Left lung (tissue), 4 donors: ENCODE measurements at regions not wholly inside any gene's neighbourhood (a gene's known extent, or its start where the extent isn't known, plus 50 kb on each side); places are given as distances from the start of the nearest gene placed in this dataset.
A peak's percentile ranks its signal among the peaks of the same experiment; 100 is the strongest.

Experiments
- ATAC-seq: fragments of 200-7000 bp; cut with Tn5 transposase; one replicate; pipeline ENCODE4 v1.9.1; 2020; ENCODE audit warnings: moderate library complexity
- DNase-seq, 4 donors: peaks; one replicate each; pipeline ENCODE4 v3.0.0-alpha.2; 2013 to 2020
- H3K27ac ChIP-seq, 2 donors: fragments of 200-600 bp; sonication (generic) in 1 of 2; one replicate each; pipeline versions ENCODE4 v1.5.0 to v1.8.0; 2020 to 2021
- H3K27me3 ChIP-seq, 2 donors: fragments of 200-600 bp; sonication (generic) in 1 of 2; one replicate each; pipeline versions ENCODE4 v1.5.0 to v1.8.0; 2020 to 2021
- H3K36me3 ChIP-seq, 2 donors: fragments of 200-600 bp; sonication (generic) in 1 of 2; one replicate each; pipeline versions ENCODE4 v1.5.0 to v1.8.0; 2020 to 2021
- H3K4me1 ChIP-seq, 2 donors: fragments of 200-600 bp; one replicate each; pipeline ENCODE4 v1.8.0; 2021
- H3K4me3 ChIP-seq, 2 donors: fragments of 200-600 bp; sonication (generic) in 1 of 2; one replicate each; pipeline versions ENCODE4 v1.5.0 to v1.8.0; 2020 to 2021; ENCODE audit warnings: mild to moderate bottlenecking in 1 of 2
- H3K9me3 ChIP-seq, 2 donors: fragments of 200-600 bp; sonication (generic) in 1 of 2; one replicate each; pipeline versions ENCODE4 v1.5.0 to v1.8.0; 2020 to 2021
- CTCF ChIP-seq, 2 donors: fragments of 200-600 bp; sonication (generic) in 1 of 2; IDR thresholded peaks; one replicate each; pipeline versions ENCODE4 v1.5.0 to v1.8.0; 2021; ENCODE audit warnings: antibody characterized with exemption in 2 of 2
- intact Hi-C, 2 donors: fragments of 100-400 bp; cut with DNase I; formaldehyde crosslinking; loops; one replicate each; pipeline versions ENCODE4 v1.11.2 to v1.14.2; 2022
- donor health status: DM: no; HTN: yes; CAD: no.
- donor health status: DM: no; HTN: no; CAD: no.

GRCh38 chr12:65756267-65756666 is 68.0 kb upstream of the HMGA2 start:
- H3K36me3 ChIP-seq = no peaks in the 10 kb centered on the region
- H3K27ac ChIP-seq = no peak overlapping the region
- peaks cover 0 to 11% of the 10 kb centered on the region in 2 donors for H3K27me3 ChIP-seq
- H3K9me3 ChIP-seq = no peaks in the 10 kb centered on the region
- intact Hi-C loops = no loop called here
- ATAC-seq = no peak
- no peak for TF ChIP-seq CTCF (IDR thresholded peaks at IDR 0.05)
- H3K4me3 ChIP-seq = no peak overlapping the region
- DNase-seq = no peak
- H3K4me1 ChIP-seq = no peaks in the 10 kb centered on the region

GRCh38 chr12:65756956-65757511 is 67.2 kb upstream of the HMGA2 start:
- intact Hi-C loops = no loop called here
- Histone ChIP-seq H3K4me1 (no peaks in the 10 kb centered on the region), H3K36me3 (no peaks in the 10 kb centered on the region), H3K27me3 (peaks cover 0 to 11% of the 10 kb centered on the region in 2 donors), H3K27ac (no peak overlapping the region), H3K9me3 (no peaks in the 10 kb centered on the region), H3K4me3 (no peak overlapping the region)
- no peak for TF ChIP-seq CTCF (IDR thresholded peaks at IDR 0.05)
- ATAC-seq (no peak), DNase-seq (no peak)

- no peaks in the 10 kb centered on the region for H3K36me3 ChIP-seq
- intact Hi-C loops = no loop called here
- H3K27ac ChIP-seq = no peak overlapping the region
- no peaks in the 10 kb centered on the region for H3K9me3 ChIP-seq
- ATAC-seq (no peak), DNase-seq (no peak)
- no peak for TF ChIP-seq CTCF (IDR thresholded peaks at IDR 0.05)
- H3K4me3 ChIP-seq = no peak overlapping the region
- H3K4me1 ChIP-seq = no peaks in the 10 kb centered on the region
- peaks cover 0 to 11% of the 10 kb centered on the region in 2 donors for H3K27me3 ChIP-seq
Measured at GRCh38 chr12:65758401-65758800, 65.9 kb upstream of the HMGA2 start.

- no peak for DNase-seq
- no peak for ATAC-seq
Measured at GRCh38 chr12:65759735-65760134, 64.5 kb upstream of the HMGA2 start.

GRCh38 chr12:65761301-65761700 is 63.0 kb upstream of the HMGA2 start:
- TF ChIP-seq CTCF (IDR thresholded peaks at IDR 0.05) = no peak
- H3K9me3 ChIP-seq = no peaks in the 10 kb centered on the region
- H3K27ac ChIP-seq = no peak overlapping the region
- intact Hi-C loops = no loop called here
- H3K4me1 ChIP-seq = no peaks in the 10 kb centered on the region
- DNase-seq = peak in 1 of 4 donors; percentile 20
- no peak overlapping the region for H3K4me3 ChIP-seq
- no peak for ATAC-seq
- no peaks in the 10 kb centered on the region for H3K27me3 ChIP-seq
- H3K36me3 ChIP-seq = no peaks in the 10 kb centered on the region

More at GRCh38 chr12:65759735-65760134, 64.5 kb upstream of the HMGA2 start:
- no peak overlapping the region for H3K27ac ChIP-seq
- H3K4me3 ChIP-seq = no peak overlapping the region
- peaks cover 0 to 10% of the 10 kb centered on the region in 2 donors for H3K27me3 ChIP-seq
- no peaks in the 10 kb centered on the region for H3K4me1 ChIP-seq
- no peak for TF ChIP-seq CTCF (IDR thresholded peaks at IDR 0.05)
- intact Hi-C loops = no loop called here
- H3K9me3 ChIP-seq = no peaks in the 10 kb centered on the region
- no peaks in the 10 kb centered on the region for H3K36me3 ChIP-seq
